ENCODE measurements at regions not wholly inside any gene's neighbourhood (a gene's known extent, or its start where the extent isn't known, plus 50 kb on each side); places are given as distances from the start of the nearest gene placed in this dataset.
A peak's percentile ranks its signal among the peaks of the same experiment; 100 is the strongest.

DNA sequence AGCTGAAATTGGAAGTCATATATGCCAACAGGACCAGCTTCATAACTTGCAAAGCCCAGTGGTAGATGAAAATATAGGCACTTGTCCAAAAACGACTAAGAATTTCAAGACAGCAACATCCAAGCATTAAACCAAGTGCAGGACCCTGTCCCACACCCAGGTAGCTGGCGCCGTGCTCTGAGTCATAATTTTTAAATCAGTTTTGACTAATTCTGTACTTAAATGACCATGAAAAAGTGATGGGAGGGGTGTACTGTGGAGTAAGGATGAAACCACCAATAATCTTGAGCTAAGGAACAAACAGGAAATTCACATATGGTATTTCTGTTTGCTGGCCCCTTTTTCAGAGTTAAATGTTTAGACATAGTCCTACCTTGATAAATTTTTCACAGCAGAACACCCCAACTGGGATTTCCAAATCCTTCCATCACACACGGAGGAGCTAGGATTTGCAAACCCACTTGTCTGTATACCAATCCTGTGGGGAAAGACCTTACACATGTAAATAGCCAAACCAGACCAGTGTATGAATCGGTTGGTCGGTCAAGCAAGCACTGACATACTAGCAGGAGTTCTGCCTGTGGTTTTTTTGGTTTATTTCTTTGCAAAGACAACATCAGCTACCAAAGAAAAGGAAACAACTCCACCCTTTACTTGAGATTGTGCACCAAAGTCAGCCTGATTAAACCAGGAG is 235.7 kb upstream of the RAB4A start:
- Histone ChIP-seq H3K36me3 (ENCODE audit: control insufficient read depth, insufficient read depth, low read length) (no peaks in the 10 kb centered on the region), H3K27me3 (ENCODE audit: control insufficient read depth, insufficient read depth, low read length) (no peaks in the 10 kb centered on the region), H3K4me3 (ENCODE audit: low read depth, low read length) (no peak overlapping the region)
- FAIRE-seq = no peak
- no peak for DNase-seq (ENCODE audit: low read depth)
- TF ChIP-seq, protein P1, sequence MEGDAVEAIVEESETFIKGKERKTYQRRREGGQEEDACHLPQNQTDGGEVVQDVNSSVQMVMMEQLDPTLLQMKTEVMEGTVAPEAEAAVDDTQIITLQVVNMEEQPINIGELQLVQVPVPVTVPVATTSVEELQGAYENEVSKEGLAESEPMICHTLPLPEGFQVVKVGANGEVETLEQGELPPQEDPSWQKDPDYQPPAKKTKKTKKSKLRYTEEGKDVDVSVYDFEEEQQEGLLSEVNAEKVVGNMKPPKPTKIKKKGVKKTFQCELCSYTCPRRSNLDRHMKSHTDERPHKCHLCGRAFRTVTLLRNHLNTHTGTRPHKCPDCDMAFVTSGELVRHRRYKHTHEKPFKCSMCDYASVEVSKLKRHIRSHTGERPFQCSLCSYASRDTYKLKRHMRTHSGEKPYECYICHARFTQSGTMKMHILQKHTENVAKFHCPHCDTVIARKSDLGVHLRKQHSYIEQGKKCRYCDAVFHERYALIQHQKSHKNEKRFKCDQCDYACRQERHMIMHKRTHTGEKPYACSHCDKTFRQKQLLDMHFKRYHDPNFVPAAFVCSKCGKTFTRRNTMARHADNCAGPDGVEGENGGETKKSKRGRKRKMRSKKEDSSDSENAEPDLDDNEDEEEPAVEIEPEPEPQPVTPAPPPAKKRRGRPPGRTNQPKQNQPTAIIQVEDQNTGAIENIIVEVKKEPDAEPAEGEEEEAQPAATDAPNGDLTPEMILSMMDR (IDR thresholded peaks at IDR 0.05; ENCODE audit: insufficient read depth, low read length, severe bottlenecking) = no peak

DNA sequence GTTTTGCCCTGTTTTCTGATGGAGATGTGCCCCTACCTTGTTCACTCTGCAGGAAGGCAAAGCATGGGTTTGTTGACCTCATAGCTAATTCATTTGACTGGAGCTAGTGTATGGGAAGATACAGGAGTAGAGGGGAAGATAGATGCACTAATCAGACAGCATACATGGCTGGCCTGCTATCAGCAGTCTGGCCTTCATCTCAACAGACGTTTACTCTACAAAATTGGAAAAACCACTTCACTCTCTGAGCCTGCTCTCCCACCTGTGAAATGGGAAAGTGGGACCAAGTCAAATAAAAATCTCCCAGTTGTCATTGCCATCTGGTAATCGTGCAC is 235.2 kb upstream of the RAB4A start:
- H3K36me3 ChIP-seq (ENCODE audit: control insufficient read depth, insufficient read depth, low read length) = no peaks in the 10 kb centered on the region
- TF ChIP-seq, protein P1 (IDR thresholded peaks at IDR 0.05; ENCODE audit: insufficient read depth, low read length, severe bottlenecking) = no peak
- DNase-seq (ENCODE audit: low read depth) = no peak
- no peaks in the 10 kb centered on the region for H3K27me3 ChIP-seq (ENCODE audit: control insufficient read depth, insufficient read depth, low read length)
- FAIRE-seq = no peak
- H3K4me3 ChIP-seq (ENCODE audit: low read depth, low read length) = no peak overlapping the region

DNA sequence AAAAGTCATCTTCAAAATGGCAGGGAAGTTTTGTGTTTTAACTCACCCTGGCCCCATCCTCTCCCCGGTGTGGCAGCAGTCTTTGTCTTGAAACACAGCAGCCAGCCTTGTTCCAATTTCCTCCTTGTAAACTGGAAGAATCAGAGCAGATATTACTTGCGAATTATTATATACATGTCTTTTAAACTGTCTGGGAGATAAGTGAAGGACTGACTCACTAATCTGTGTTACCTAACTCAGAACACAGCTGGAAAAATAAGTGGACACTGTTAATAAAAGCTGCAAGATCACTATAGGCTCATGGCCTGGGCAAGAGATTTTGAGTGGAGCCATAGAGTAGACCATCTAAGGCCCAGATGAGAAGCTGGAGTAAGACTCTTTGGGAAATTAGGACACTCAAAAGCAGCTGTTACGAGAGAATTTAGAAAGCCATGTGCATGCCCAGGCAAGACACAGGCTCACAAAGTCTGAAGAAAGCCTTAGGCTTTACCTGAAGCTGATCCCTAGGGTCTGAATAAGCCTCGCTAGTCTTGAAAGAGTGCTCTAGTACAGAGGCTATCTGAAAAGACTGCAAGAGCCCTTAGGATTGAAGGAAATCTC is 233.0 kb upstream of the RAB4A start:
- TF ChIP-seq, protein P1 (IDR thresholded peaks at IDR 0.05; ENCODE audit: insufficient read depth, low read length, severe bottlenecking) = no peak
- H3K36me3 ChIP-seq (ENCODE audit: control insufficient read depth, insufficient read depth, low read length) = no peaks in the 10 kb centered on the region
- FAIRE-seq = no peak
- peak; percentile 43 for DNase-seq (ENCODE audit: low read depth)
- no peak overlapping the region for H3K4me3 ChIP-seq (ENCODE audit: low read depth, low read length)
- no peaks in the 10 kb centered on the region for H3K27me3 ChIP-seq (ENCODE audit: control insufficient read depth, insufficient read depth, low read length)

DNA sequence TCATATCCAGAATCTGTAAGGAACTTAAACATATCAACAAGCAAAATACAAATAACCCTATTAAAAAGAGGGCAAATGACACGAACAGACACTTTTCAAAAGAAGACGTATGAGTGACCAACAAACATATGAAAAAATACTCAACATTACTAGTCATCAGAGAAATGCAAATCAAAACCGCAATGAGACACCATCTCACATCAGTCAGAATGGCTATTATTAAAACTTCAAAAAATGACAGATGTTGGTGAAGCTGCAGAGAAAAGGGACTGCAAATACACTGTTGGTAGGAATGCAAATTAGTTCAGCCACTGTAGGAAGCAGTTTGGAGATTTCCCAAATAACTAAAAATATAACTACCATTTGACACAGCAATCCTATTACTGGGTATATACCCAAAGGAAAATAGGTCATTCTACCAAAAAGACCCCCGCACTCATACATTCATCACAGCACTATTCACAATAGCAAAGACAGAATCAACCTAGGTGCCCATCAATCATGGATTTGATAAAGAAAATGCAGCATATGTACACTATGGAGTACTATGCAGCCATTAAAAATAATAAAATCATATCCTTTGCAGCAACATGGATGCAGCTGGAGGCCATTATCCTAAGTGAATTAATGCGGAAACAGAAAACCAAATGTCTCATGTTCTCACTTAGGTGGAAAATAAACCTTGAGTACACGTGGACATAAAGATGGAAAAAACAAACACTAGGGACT is 230.1 kb upstream of the RAB4A start:
- FAIRE-seq = no peak
- DNase-seq (ENCODE audit: low read depth) = no peak
- no peaks in the 10 kb centered on the region for H3K27me3 ChIP-seq (ENCODE audit: control insufficient read depth, insufficient read depth, low read length)
- TF ChIP-seq, protein P1 (IDR thresholded peaks at IDR 0.05; ENCODE audit: insufficient read depth, low read length, severe bottlenecking) = no peak
- no peaks in the 10 kb centered on the region for H3K36me3 ChIP-seq (ENCODE audit: control insufficient read depth, insufficient read depth, low read length)
- H3K4me3 ChIP-seq (ENCODE audit: low read depth, low read length) = no peak overlapping the region

DNA sequence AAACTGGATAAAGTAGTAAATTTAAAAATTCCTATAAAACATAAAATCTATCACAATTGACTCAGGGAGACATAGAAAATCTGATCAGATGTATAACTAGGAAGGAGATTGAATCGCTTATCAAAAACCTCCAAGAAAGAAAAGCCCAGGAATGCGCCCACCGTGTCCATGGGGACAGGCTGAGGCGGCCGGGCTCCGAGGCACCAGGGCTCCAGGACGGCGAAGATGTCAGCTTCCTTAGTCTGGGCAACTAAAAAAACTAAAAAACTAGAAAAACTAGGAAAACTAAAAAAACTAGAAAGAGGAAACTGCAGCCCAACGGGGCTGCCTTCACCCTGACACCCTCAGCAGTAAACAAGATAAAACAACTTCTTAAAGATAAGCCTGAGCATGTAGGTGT is 229.0 kb upstream of the RAB4A start:
- H3K36me3 ChIP-seq (ENCODE audit: control insufficient read depth, insufficient read depth, low read length) = no peaks in the 10 kb centered on the region
- DNase-seq (ENCODE audit: low read depth) (no peak), FAIRE-seq (no peak)
- H3K4me3 ChIP-seq (ENCODE audit: low read depth, low read length) = no peak overlapping the region
- no peaks in the 10 kb centered on the region for H3K27me3 ChIP-seq (ENCODE audit: control insufficient read depth, insufficient read depth, low read length)
- TF ChIP-seq, protein P1 (IDR thresholded peaks at IDR 0.05; ENCODE audit: insufficient read depth, low read length, severe bottlenecking) = no peak

Measured in bronchial epithelial cell (primary cell).